Thyroid gland (tissue), 4 donors: ENCODE measurements at regions not wholly inside any gene's neighbourhood (a gene's known extent, or its start where the extent isn't known, plus 50 kb on each side); places are given as distances from the start of the nearest gene placed in this dataset.

Experiments
- DNase-seq, 2 donors: peaks; one replicate each; pipeline ENCODE4 v3.0.0-alpha.2; 2019
- H3K27ac ChIP-seq, 3 donors: fragments of 200-600 bp; sonication (generic); 1 replicate in 2 of 3; 2 replicates in 1 of 3; pipeline ENCODE4 v1.5.1; 2016 to 2019; ENCODE audit warnings: mild to moderate bottlenecking in 1 of 3, moderate library complexity in 1 of 3
- H3K27me3 ChIP-seq: fragments of 200-600 bp; sonication (generic); one replicate; pipeline ENCODE4 v1.5.1; 2019
- H3K36me3 ChIP-seq, 2 donors: fragments of 200-600 bp; sonication (generic); one replicate each; pipeline ENCODE4 v1.5.1; 2016 to 2019
- H3K4me1 ChIP-seq, 2 donors: fragments of 200-600 bp; sonication (generic); one replicate each; pipeline ENCODE4 v1.5.1; 2017 to 2019
- H3K4me3 ChIP-seq, 3 donors: fragments of 200-600 bp; sonication (generic); replicated peaks in 1 of 3; 1 replicate in 2 of 3; 2 replicates in 1 of 3; pipeline ENCODE4 v1.5.1; 2016; ENCODE audit warnings: mild to moderate bottlenecking in 1 of 3
- H3K9me3 ChIP-seq: fragments of 200-600 bp; sonication (generic); one replicate; pipeline ENCODE4 v1.5.1; 2017
- CTCF ChIP-seq, 6 experiments: fragments of 200-600 bp in 3 of 6; fragments of 450-650 bp in 3 of 6; sonication (generic) in 3 of 6; IDR thresholded peaks; one replicate each; pipeline ENCODE4 v1.5.1; 2016 to 2019; ENCODE audit warnings: antibody characterized with exemption in 6 of 6, mild to moderate bottlenecking in 2 of 6, inconsistent platforms in 1 of 6, moderate library complexity in 1 of 6
- POLR2A ChIP-seq, 2 donors: fragments of 450-650 bp; IDR thresholded peaks; one replicate each; pipeline ENCODE4 v1.6.1; 2017; ENCODE audit warnings: antibody characterized with exemption in 2 of 2, mild to moderate bottlenecking in 2 of 2, moderate library complexity in 1 of 2
- WGBS, 2 donors: methylation state at CpG; one replicate each; pipeline ENCODE4 v1.1.5; 2017; 5-methylcytosine and 5-hydroxymethylcytosine counted together
- intact Hi-C: fragments of 100-400 bp; cut with DNase I; formaldehyde crosslinking; loops from one replicate; pipeline ENCODE4 v1.15.1; 2023

GRCh38 chr9:1581926-1582325, 433.2 kb upstream of the SMARCA2 start:
- H3K27ac ChIP-seq, result no peak overlapping the region
- no peak for TF ChIP-seq CTCF (IDR thresholded peaks at IDR 0.05)
- TF ChIP-seq POLR2A (IDR thresholded peaks at IDR 0.05), result no peak

DNA sequence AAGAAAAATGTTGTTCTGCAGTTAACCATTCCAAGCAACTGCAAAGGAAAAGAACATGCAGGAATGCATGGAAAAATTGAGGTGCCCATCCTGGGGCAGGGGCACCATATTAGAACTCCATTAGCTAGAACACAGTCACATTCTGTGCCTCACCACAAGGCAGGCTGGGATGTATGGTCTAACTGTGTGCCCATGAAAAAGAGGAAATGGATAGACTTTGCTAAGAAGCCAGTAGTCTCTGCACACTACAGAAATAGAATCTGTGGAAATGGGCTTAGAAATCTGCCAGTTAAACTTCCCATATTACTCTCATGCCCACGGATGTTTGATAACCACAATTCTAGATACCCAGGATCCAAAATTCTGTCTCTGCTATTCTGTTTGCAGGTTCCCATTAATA, 423.8 kb upstream of the SMARCA2 start:
- TF ChIP-seq POLR2A (IDR thresholded peaks at IDR 0.05) (no peak), CTCF (IDR thresholded peaks at IDR 0.05) (no peak)
- Histone ChIP-seq H3K9me3 (no peaks in the 10 kb centered on the region), H3K27me3 (no peaks in the 10 kb centered on the region), H3K4me3 (no peak overlapping the region), H3K36me3 (no peaks in the 10 kb centered on the region), H3K4me1 (no peaks in the 10 kb centered on the region), H3K27ac (no peak overlapping the region)
- 83 to 88% methylated on average over 1 of the region's 1 CpG for WGBS, 2 donors
- intact Hi-C loops, result no loop called here
- no peak for DNase-seq

More at GRCh38 chr9:1581926-1582325, 433.2 kb upstream of the SMARCA2 start:
- no peaks in the 10 kb centered on the region for H3K27me3 ChIP-seq
- H3K36me3 ChIP-seq, result no peaks in the 10 kb centered on the region
- H3K4me1 ChIP-seq, result no peaks in the 10 kb centered on the region
- no peak overlapping the region for H3K4me3 ChIP-seq
- no peak for DNase-seq
- H3K9me3 ChIP-seq, result no peaks in the 10 kb centered on the region
- intact Hi-C loops, result no loop called here

DNA sequence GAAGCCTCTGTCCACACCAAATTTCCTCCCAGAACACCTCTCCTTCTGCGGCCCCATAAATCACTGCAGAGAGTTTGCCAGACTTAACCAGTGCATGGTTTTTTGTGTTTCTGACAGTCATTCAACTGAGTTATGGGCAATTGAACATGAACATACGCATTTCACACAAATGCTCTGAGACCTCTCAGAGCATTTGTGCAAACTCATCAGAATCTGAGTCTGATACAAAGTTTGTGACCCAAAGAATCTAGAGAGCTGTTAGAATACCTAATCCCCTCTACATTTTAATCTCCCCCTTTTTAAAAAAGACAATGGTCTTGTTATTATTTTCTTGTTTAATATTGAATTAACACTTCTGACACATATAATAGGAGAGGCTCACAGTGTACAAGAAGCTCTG, 416.9 kb upstream of the SMARCA2 start:
- intact Hi-C loops, result no loop called here
- Histone ChIP-seq H3K36me3 (no peaks in the 10 kb centered on the region), H3K27me3 (no peaks in the 10 kb centered on the region), H3K4me1 (no peaks in the 10 kb centered on the region), H3K4me3 (no peak overlapping the region), H3K9me3 (no peaks in the 10 kb centered on the region), H3K27ac (no peak overlapping the region)
- DNase-seq, result no peak
- whole genome bisulfite sequencing, 2 donors, result 81 to 89% methylated on average over 2 of the region's 2 CpGs
- TF ChIP-seq CTCF (IDR thresholded peaks at IDR 0.05) (no peak), POLR2A (IDR thresholded peaks at IDR 0.05) (no peak)

- intact Hi-C loops, result no loop called here
- Histone ChIP-seq H3K27ac (no peak overlapping the region), H3K4me3 (no peak overlapping the region), H3K4me1 (no peaks in the 10 kb centered on the region), H3K9me3 (no peaks in the 10 kb centered on the region), H3K27me3 (no peaks in the 10 kb centered on the region), H3K36me3 (no peaks in the 10 kb centered on the region)
- no peak for DNase-seq
- TF ChIP-seq POLR2A (IDR thresholded peaks at IDR 0.05) (no peak), CTCF (IDR thresholded peaks at IDR 0.05) (no peak)
- 66 to 78% methylated on average over 2 of the region's 2 CpGs for WGBS, 2 donors
Observed at GRCh38 chr9:1599961-1600360, 415.2 kb upstream of the SMARCA2 start.

DNA sequence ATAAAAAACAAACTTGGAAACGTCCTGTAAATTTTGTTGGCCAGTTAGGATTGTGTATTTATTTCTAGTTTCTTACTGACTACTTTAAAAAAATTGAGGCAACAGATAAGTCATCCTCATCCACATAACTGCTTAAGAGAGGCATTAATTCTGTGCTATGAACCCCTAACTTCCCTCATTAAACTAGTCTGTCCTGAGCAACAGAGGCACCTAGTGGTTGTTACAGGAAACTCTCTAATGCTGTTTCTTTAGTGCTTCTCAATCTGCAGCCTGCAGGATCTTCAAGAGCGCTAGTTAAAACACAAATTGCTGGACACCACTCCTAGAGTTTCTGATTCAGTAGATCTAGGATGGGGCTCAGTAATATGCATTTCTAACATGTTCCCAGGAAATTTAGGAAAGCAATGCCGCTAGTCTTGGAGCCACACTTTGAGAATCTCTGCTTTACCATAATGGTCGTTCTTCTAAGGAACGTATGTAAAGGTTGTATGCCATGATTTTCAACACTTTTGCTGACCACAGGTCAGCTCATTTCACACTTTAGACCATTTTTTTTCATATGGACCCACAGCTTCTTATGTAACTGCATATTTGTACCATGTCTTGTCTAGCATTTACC, 410.1 kb upstream of the SMARCA2 start:
- H3K27ac ChIP-seq, result no peak overlapping the region

More for the DNA sequence above, 410.1 kb upstream of the SMARCA2 start:
- WGBS, 2 donors, result 39 to 40% methylated on average over 5 of the region's 5 CpGs
- TF ChIP-seq CTCF (IDR thresholded peaks at IDR 0.05), result peak in 4 of 6 experiments; percentile 27 to 62 (median 47)
- TF ChIP-seq POLR2A (IDR thresholded peaks at IDR 0.05), result no peak
- intact Hi-C loops, result no loop called here
- Histone ChIP-seq H3K9me3 (no peaks in the 10 kb centered on the region), H3K36me3 (no peaks in the 10 kb centered on the region), H3K27me3 (no peaks in the 10 kb centered on the region), H3K4me1 (no peaks in the 10 kb centered on the region), H3K4me3 (no peak overlapping the region)
- no peak for DNase-seq
